Psoas muscle (tissue), 7 donors: ENCODE measurements at regions not wholly inside any gene's neighbourhood (a gene's known extent, or its start where the extent isn't known, plus 50 kb on each side); places are given as distances from the start of the nearest gene placed in this dataset.

ENCODE experiments used
- ATAC-seq, 4 donors: fragments of 200-7000 bp; cut with Tn5 transposase; one replicate each; pipeline ENCODE4 v1.9.1; 2020; ENCODE audit warnings: moderate library complexity in 3 of 4, mild to moderate bottlenecking in 2 of 4
- DNase-seq, 2 donors: peaks; one replicate each; pipeline ENCODE4 v3.0.0-alpha.2; 2020
- H3K27ac ChIP-seq: fragments of 200-600 bp; one replicate; pipeline ENCODE4 v1.8.0; 2022
- H3K27me3 ChIP-seq, 3 donors: fragments of 200-600 bp in 1 of 3; one replicate each; pipeline versions ENCODE4 v1.6.1 to v1.8.0; 2013 to 2022; ENCODE audit warnings: low read length in 2 of 3, mild to moderate bottlenecking in 2 of 3, moderate library complexity in 1 of 3; ENCODE audit not compliant: insufficient read depth in 3 of 3
- H3K36me3 ChIP-seq, 2 donors: fragments of 200-600 bp in 1 of 2; one replicate each; pipeline versions ENCODE4 v1.6.1 to v1.8.0; 2013 to 2022; ENCODE audit warnings: low read depth in 1 of 2, mild to moderate bottlenecking in 1 of 2, moderate library complexity in 1 of 2; ENCODE audit not compliant: insufficient read depth in 1 of 2
- H3K4me1 ChIP-seq: fragments of 200-600 bp; one replicate; pipeline ENCODE4 v1.8.0; 2022
- H3K4me3 ChIP-seq: fragments of 200-600 bp; one replicate; pipeline ENCODE4 v1.8.0; 2022; ENCODE audit warnings: mild to moderate bottlenecking
- H3K9me3 ChIP-seq: fragments of 200-600 bp; one replicate; pipeline ENCODE4 v1.8.0; 2022
- CTCF ChIP-seq: fragments of 200-600 bp; IDR thresholded peaks from one replicate; pipeline ENCODE4 v1.8.0; 2022; ENCODE audit warnings: antibody characterized with exemption
- WGBS, 3 donors: extraction: QIAGEN DNeasy Blood & Tissue Kit; methylation state at CpG; one replicate each; pipeline versions ENCODE4 v1.1.6 to v1.1.7; 2013; 5-methylcytosine and 5-hydroxymethylcytosine counted together
- intact Hi-C, 2 donors: fragments of 100-400 bp; cut with DNase I; formaldehyde crosslinking; loops; one replicate each; pipeline versions ENCODE4 v1.11.0 to v1.14.2; 2022
- donor health status: healthy with polysubstance abuse.
- donor health status: DM: no; HTN: no; CAD: no; lungs with moderate emphysema.
- donor health status: Bipolar disorder and iron deficiency.
- donor health status: healthy.
- donor health status: DM: yes; HTN: yes; CAD: no.
- donor health status: DM: no; HTN: no; CAD: no.
- donor health status: DM: yes; HTN: yes; CAD: no.

GRCh38 chr11:44509296-44509695 lies 56.2 kb upstream of the CD82 start:
- WGBS, 3 donors, result 14 to 30% (median 29%) methylated on average over 5 of the region's 5 CpGs
- H3K27me3 ChIP-seq, result peaks cover 0 to 9% (median 2%) of the 10 kb centered on the region in 3 donors
- no peak for TF ChIP-seq CTCF
- intact Hi-C loops, result no loop called here
- no peaks in the 10 kb centered on the region for H3K36me3 ChIP-seq
- no peaks in the 10 kb centered on the region for H3K4me1 ChIP-seq
- H3K27ac ChIP-seq, result no peak overlapping the region
- no peak for ATAC-seq
- no peak for DNase-seq
- H3K9me3 ChIP-seq, result peaks cover 5% of the 10 kb centered on the region
- no peak overlapping the region for H3K4me3 ChIP-seq

- Histone ChIP-seq H3K4me1 (no peaks in the 10 kb centered on the region), H3K27ac (no peak overlapping the region), H3K4me3 (no peak overlapping the region), H3K36me3 (no peaks in the 10 kb centered on the region), H3K27me3 (peaks cover 0 to 9% (median 2%) of the 10 kb centered on the region in 3 donors), H3K9me3 (peaks cover 5% of the 10 kb centered on the region)
- intact Hi-C loops, result no loop called here
- WGBS, 3 donors, result 70 to 79% (median 74%) methylated on average over 11 of the region's 11 CpGs
- no peak for TF ChIP-seq CTCF
- DNase-seq, result no peak
- no peak for ATAC-seq
These were observed 55.1 kb upstream of the CD82 start for GRCh38 chr11:44510372-44510771.

GRCh38 chr11:44512818-44513217 lies 52.6 kb upstream of the CD82 start:
- WGBS, 3 donors, result 54 to 59% (median 57%) methylated on average over 12 of the region's 12 CpGs
- no peak for DNase-seq
- Histone ChIP-seq H3K9me3 (no peaks in the 10 kb centered on the region), H3K27ac (no peak overlapping the region), H3K27me3 (peaks cover 0 to 9% (median 2%) of the 10 kb centered on the region in 3 donors), H3K4me3 (no peak overlapping the region), H3K36me3 (no peaks in the 10 kb centered on the region), H3K4me1 (no peaks in the 10 kb centered on the region)
- intact Hi-C loops, result no loop called here
- TF ChIP-seq CTCF, result no peak
- no peak for ATAC-seq

GRCh38 chr11:44515048-44515447 lies 50.4 kb upstream of the CD82 start:
- WGBS, 3 donors, result 78 to 81% (median 80%) methylated on average over 2 of the region's 2 CpGs
- H3K4me3 ChIP-seq, result no peak overlapping the region

More at GRCh38 chr11:44515048-44515447, 50.4 kb upstream of the CD82 start:
- DNase-seq (no peak), ATAC-seq (no peak)
- no peaks in the 10 kb centered on the region for H3K4me1 ChIP-seq
- peaks cover 0 to 9% (median 5%) of the 10 kb centered on the region in 3 donors for H3K27me3 ChIP-seq
- no peak for TF ChIP-seq CTCF
- no peak overlapping the region for H3K27ac ChIP-seq
- no peaks in the 10 kb centered on the region for H3K9me3 ChIP-seq
- intact Hi-C loops, result no loop called here
- H3K36me3 ChIP-seq, result no peaks in the 10 kb centered on the region
